HG03025 (cell line): ENCODE measurements at regions not wholly inside any gene's neighbourhood (a gene's known extent, or its start where the extent isn't known, plus 50 kb on each side); places are given as distances from the start of the nearest gene placed in this dataset.
"Not testable (repeated sequence)": the region's sequence is repeated elsewhere in the genome, so short reads cannot be mapped to it uniquely, and the experiment has no call there.

Experiments
- ATAC-seq: cut with Tn5 transposase; IDR thresholded peaks from one replicate; pipeline ENCODE4 v1.9.1; 2021; ENCODE audit warnings: mild to moderate bottlenecking, moderate library complexity; ENCODE audit not compliant: unreplicated experiment, low FRiP score

DNA sequence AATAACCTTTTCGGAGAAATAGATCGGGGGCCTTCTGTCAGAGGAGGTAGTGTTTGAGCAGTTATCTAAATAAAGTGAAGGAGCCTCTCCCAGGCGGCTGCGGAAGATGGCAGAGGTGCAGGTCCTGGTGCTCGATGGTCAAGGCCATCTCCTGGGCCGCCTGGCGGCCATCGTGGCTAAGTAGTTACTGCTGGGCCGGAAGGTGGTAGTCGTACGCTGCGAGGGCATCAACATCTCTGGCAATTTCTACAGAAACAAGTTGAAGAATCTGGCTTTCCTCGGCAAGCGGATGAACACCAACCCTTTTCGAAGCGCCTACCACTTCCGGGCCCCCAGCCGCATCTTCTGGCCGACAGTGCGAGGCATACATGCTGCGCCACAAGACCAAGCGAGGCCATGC, 186.1 kb downstream of the KTN1 start:
- ATAC-seq = no peak

DNA sequence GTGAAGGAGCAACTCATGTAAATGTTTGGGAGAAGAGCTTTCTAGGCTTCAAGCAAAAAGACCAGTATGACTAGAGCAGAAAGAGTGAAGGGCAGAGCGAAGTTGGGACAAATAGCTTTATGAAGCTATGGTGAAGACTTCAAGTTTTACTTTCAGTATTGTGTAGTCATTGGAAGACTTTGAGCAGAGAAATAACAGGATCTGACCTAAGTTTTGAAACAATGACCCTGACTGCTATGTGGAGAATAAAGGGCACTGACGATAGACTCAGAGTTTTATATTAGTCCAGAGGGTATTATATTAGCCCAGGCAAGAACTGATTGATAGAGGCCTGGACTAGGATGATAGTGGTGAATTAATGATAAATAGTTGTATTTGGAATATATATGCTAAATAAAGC, 187.3 kb downstream of the KTN1 start:
- no peak for ATAC-seq

DNA sequence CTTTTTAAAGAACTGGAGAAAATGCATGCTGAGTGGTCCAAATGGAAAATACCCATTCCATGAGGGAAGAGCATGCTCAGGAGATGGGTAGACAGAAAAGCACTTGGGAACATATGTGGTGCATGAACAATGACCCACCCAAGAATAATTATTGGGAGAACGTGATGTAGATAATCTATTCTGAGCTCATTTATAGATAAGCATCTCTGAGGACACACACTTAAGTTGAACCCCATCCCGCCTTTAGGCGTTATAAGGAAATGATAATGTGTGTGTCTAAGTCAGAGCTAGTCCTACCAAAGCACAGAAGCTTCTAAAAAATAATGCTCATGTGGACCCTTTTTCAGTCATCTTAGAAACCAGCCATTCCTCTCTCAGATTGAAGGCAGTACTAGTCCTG, 189.9 kb downstream of the KTN1 start:
- no peak for ATAC-seq

DNA sequence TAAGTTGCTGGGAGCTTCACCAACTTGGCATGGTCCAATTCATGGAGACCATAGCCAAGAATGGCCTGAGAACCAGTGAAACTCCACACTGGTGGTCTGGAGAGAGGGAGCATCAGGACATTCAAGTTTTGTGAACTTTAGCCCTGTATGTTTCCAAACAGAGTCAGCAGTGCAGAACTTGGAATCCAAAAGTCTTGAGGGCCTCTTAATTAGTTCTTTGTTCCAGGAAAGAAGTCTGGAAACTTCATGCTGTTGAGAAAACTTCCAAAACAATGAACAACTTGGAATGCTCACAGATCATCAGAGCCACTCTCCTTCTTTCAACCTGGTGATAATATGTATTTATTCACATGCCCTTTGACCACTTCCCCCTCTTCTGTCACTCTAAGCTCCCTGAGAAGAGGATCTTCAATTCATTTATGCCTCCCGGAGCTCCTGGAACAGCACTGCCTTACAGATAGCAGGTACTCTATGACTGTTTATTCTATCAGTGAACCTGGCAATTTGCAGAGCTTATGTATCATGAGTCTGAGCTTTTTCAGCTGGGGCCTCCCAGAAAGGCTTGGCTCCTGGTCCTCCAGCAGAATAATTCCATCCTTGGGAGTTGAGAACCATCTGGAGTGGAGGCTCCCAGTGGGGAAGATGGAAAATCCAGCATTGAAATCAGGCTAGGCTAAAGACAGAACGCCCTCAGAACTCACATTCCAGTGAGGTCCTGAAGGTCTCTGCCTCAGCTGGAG, 191.4 kb downstream of the KTN1 start:
- no peak for ATAC-seq

DNA sequence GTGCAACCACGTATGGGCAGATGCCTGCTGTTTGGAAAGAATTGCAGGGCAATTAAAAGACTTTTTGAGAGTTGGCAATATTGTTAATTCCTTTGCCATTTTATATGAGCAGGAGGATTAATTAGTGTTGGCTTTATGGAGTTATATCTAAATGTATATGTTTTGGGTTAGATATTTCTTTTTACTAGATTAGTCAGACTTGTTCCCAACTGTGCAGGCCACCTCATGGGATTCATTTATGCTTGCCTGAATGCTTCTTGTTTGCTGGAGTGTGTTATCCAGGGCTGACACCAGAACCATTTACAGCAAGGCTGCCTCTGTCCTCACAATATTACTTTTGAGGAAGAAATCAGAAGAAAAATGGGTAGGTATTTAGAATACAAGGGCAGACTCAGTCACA, 192.5 kb downstream of the KTN1 start:
- no peak for ATAC-seq

DNA sequence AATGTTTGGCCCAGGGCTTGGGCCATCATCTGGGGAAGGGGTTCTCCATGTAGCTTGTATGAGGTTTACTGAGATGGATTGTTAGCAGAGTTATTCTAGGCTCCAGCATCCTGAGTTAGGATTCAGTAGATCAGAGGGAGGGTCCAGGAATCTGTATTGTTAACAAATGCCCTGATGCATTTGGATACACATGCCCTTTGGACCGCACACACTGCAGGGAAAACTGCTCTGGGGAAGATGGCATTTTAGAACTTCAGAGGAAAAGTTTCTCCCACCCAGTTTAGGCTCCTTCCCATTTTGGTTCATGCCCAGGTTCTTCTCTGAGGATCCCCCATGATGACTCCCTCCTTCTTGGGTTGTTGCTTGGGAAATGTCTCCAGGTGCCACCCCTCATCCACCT, 193.3 kb downstream of the KTN1 start:
- no peak for ATAC-seq

DNA sequence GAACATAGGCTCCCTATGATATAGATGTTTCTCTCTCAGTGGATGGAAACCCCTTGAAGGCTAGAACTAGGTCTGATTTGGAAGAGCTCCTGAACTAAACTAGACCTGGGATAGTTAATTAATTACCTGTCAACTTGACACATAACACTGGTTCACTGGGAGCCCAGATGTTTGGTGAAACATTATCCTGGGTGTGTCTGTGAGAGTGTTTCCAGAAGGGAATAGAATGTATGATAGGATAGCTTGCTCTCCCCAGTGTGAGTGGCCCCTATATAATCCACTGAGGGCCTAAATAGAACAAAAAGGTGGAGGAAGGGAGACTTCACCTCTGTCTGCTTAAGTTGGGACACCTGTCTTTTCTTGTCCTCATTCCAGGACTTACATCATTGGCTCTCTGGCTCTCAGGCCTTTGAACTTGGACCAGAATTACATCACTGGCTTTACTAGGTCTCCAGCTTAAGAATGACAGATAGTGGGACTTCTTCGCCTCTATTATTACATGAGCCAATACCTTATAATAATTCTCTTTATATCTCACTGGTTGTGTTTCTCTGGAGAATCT, 194.1 kb downstream of the KTN1 start:
- ATAC-seq = no peak

DNA sequence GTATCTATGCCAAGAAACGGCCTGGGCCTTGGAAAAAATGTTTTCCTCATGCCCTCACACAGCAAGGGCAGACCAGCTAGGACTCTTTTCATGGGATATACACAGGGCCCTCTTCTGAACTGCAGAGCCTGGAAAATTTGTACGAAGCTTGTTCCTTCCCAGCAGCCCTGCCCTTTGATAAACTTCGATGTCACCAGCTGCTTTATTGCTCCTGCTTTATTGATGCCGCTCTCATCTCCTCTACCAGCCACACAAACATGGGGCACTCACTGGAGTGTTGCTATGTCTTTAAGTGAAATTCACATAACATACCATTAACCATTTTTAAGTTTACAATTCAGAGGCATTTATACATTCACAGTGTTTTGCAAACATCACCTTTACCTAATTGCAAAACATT, 197.9 kb downstream of the KTN1 start:
- ATAC-seq = no peak

DNA sequence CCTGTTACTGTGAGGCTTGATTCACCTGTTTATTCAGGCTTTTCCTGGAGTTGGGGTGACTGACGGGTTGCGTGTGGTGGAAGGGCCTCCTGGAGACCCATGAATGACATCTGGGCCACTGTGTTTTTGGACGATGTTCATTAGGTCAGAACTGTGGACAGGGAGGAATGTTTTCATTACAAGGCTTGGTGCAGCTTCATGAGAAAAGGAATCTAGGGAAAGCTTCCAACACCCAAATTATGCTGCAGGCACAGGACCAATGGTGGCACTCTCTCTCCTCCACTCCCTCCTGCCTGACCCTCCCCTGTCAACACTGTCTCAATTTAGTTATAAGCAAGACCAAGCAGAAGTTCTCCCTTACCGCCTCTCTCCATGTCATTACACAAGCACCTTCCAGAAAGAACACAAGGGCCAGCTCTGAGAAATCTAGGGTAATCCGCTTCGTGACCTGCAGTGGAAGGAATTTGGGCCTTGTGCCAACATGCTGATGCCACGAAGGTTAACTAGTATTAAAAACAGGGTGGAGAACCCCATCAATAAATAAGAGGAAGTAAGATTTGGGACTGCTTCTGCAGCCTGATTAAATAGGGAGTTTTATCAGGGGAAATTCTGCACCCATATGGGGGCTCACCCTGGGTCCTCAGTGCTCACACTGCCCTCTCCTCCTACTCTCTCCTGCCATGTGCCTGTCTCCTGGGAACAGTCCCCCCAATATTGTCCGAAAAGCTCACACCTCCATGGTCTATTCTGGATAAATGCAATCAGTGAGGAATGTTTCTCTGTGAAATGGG, 200.3 kb downstream of the KTN1 start:
- ATAC-seq = no peak

DNA sequence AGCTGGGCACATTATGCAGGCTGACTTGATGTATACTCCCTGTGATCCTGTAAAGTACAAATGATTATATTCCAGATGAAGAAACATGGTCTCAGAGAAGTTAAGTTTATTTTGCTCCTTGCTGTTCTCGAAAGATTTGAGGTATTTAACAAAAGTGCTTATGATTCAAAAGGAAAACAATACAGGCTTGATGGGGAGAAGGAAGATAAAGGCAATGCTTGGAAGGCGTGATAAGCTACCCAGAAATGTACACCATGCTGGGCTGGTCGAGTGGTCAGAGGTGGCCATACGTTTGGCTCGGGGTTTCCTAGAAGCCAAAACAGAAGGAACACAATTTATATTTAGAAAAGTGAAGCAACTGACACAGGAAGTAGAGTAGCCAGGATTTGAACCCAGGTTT, 201.0 kb downstream of the KTN1 start:
- ATAC-seq = no peak

DNA sequence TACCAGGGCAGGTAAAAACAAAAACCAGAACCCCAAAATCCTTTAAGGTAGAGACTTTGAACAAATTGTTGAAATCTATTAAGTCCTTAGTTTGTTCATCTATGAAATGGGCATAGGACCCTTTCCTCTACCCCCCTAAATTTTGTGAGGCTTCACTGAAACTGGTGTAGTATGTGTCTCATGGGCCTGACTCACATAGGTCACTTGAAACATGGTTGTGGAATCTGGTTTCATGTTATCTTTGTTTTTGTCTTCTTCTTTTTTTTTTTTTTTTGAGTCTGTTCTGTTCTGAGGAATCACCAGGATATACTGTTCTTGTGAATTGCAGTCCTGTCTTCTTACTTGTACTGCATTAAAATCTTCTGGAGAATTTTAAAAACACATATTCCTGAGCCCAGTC, 202.2 kb downstream of the KTN1 start:
- no peak for ATAC-seq

DNA sequence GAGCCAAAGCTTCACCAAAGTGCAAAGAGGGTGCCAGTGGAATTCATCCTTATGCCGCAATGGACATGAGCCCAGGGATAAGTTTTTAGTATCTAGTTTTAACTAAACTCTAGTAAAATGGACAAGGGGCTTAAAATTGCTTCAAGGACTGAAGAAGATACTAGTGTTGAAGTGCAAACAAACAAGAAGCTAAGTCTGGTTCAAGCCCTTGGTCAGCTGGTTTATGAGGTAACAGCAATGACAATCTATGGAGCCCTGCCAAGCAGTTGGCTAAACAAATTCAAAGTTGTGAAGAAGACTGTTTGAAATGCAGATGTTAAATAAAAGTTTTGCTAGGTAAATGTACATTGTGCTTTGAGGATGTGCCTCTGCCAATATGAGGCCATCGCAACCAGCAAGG, 209.4 kb downstream of the KTN1 start:
- no peak for ATAC-seq

DNA sequence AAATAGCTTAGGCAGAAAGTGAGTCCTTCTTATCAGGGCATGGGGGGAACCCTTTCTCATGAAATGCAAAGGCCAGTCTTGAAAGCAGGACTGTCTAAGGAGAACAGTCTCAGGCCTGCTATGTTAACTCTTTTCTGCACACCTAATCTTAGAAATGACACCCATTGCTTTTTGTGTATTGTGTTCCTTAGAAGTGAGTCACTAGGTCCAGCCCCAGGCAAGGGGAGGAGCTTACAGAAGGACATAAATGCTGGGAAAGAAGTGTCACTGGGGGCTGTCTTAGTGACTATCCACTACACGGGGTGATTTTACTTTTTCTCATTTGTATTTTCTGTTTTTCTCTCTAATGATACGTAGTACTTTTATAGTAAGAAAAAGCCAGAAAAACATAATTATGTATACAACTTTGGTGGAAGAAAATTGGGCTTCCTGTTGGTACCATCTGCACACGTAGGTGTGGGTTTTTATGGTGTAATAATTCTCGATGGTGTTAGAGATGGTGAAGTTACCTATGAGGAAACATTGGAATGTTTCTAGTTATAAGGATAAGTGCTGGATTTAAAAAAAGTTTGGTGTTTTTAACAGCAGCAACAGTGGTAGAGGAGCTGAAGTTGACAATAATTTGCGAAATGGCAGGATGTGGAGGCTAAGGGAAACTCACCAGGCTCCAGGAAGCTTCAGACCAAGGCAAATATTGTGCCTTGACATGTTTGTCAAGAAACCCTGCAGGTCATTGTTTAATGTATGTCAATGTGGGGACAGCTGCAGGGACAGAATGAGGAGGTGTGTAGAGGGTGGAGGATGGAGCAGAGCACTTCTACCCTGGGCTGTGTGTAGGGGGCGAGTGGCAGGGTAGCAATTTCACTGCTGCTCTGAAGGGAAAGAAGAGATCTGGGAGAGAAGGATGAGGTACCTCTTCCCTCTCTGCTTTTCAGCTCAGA, 214.9 kb downstream of the KTN1 start:
- no peak for ATAC-seq

DNA sequence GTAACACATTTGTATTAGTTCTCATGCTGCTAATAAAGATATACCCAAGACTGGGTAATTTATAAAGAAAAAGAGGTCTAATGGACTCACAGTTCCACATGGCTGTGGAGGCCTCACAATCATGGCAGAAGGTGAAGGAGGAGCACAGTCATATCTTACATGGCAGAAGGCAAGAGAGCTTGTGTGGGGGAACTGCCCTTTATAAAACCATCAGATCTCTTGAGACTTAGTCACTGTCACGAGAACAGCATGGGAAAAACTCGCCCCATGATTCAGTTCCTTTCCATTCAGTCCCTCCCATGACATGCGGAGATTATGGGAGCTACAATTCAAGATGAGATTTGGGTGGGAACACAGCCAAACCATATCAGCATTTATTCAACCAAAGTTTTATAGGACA, 216.5 kb downstream of the KTN1 start:
- ATAC-seq = not testable (repeated sequence)

DNA sequence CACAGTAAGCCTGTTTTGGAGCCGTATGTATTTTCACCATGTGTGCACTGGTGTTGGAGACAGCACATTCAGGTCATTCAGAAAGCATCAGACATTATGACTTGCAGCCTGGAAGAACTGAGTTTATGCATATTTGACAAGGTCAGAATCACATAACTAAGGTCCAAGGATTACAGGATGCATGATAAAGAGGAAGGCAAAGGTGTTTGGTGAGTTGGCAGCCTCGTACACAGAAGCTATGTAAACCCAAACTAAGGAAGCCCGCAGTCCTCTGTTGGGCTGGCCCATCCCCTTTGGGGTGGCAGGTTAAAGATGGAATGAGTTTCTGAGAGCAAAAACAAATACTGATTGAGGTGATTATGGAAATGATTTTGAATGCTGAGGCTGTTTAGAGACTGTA, 218.4 kb downstream of the KTN1 start:
- no peak for ATAC-seq

DNA sequence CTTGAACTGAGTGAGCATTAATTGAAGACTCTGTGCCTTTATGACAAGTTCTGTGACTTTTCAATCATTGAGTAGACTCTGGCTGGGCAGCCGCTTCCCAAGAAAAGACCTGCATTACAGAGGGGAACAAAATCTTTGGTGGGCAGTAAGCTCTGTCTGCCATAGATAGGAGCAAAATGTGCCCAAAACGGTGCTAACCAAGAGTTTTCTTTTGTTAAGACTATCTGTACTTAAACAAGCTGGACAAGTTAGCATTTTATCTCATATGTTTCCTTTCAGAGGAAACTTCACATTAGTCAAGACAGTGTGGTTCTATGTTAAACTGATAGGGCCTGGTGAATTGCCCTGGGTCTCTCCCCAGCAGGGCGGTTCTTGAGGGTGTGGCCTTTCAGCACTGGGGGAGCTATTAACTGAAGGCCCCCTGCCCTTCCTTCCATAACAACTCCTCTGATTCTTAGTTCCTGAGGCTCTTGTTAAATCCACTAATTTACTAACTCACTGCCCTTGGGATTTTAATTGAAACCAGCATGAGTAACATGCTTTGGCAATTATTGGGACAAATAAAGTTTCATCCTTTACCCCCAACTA, 219.6 kb downstream of the KTN1 start:
- ATAC-seq = no peak

DNA sequence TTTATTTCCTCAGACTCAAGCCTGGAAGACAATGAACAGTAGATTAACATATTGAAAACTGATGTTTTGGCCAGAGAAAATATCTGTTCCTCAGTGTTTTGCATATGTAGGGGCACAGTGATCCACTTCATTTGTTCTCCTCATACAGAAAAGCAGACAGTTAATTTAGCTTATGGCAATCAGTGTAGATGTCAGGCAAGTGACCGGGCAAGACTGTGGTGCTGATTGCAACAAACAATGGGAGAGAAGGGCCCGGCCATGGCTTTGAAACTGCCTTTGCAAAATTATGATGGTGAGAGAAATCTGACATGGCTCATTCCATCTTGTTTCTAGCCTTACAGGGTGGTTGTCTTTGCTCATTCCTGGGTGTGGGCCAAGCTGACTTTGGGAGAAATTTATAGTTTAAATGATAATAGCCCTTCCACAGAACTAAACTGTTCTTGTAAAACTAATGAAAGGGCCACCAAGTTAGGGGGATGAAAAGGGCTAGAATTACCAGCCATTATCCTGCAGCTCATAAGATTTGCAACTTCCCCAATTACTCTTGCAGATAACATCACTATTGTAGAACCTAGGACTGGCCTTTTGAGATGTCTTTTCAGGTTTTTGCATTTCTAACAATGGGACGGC, 220.3 kb downstream of the KTN1 start:
- no peak for ATAC-seq

DNA sequence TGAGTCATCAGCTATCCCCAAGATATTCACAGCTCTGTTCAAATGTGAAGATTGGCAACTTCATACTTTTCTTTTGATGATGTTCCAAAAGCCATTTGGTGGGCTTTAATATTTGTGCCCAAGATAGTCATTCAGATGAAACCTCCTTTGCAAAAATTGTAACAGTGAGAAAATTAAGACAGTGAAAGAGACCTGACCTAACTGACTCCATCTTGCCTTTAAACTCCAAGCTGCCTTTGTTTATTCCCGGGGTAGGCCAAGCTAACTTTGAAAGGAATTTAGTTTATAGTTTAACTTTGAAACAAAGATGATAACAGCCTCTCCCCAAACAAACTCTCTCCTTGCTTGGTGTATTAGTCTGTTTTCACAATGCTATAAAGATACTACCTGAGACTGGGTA, 221.1 kb downstream of the KTN1 start:
- no peak for ATAC-seq

DNA sequence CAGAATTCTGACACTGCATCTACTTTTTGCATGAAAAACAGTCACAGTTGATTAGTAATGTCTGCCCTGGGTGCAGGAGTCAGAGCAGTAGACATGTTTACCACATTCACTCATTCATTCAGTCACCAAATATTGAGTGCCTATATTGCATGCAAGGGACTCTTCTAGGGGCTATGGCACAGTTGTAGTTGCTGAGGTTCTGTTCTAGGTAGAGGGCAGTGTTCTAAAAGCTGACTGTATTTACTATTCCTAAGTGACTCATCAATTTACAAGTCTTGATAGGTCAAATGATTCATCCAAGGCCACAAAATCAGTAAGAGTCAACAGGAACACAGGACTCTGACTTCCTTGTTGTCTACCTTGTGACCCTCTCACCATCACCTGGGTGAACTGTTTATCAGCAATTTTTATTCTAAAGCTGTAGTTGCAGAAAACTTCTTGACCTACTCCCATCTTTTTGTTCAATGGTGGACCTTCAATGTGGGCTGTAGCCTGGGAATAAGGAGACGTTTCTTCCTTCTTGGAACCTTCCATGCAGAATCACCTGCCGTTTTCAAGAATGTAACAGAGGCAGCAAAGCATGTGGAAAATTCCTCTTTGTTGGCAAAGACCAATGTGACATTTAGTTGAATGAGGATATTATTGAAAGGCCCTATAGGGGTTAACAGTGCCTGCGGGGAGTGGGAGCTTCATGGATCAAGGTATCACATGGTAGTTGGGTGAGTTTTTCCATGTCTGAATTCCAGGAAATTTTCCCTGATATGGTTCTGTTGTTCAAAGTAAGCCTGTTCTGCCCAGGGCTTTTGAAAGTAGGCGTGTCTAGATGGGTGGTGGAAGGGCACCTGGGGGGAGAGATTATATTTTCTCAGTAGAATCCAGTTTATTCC, 223.2 kb downstream of the KTN1 start:
- no peak for ATAC-seq
